Spleen (tissue), 3 donors: ENCODE measurements at regions not wholly inside any gene's neighbourhood (a gene's known extent, or its start where the extent isn't known, plus 50 kb on each side); places are given as distances from the start of the nearest gene placed in this dataset.
"Not testable (repeated sequence)": the region's sequence is repeated elsewhere in the genome, so short reads cannot be mapped to it uniquely, and the experiment has no call there.

Experiments
- POLR2A ChIP-seq, 3 donors: fragments of 450-650 bp; IDR thresholded peaks; one replicate each; pipeline ENCODE4 v1.5.1; 2017; ENCODE audit warnings: antibody characterized with exemption in 3 of 3, mild to moderate bottlenecking in 1 of 3
- POLR2AphosphoS5 ChIP-seq, 3 donors: sonication (generic); formaldehyde crosslinking; IDR thresholded peaks; one replicate each; pipeline ENCODE4 v1.5.1; 2017; ENCODE audit warnings: antibody characterized with exemption in 3 of 3

DNA sequence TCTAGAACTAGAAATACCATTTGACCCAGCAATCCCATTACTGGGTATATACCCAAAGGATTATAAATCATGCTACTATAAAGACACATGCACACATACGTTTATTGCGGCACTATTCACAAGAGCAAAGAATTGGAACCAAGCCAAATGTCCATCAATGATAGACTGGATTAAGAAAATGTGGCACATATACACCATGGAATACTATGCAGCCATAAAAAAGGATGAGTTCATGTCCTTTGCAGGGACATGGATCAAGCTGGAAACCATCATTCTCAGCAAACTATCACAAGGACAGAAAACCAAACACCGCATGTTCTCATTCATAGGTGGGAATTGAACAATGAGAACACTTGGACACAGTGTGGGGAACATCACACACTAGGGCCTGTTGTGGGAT, 131.0 kb upstream of the ADGRF1 start:
- TF ChIP-seq POLR2AphosphoS5, POLR2A (IDR thresholded peaks at IDR 0.05): not testable (repeated sequence)
